C4-2B (cell line): ENCODE measurements at regions not wholly inside any gene's neighbourhood (a gene's known extent, or its start where the extent isn't known, plus 50 kb on each side); places are given as distances from the start of the nearest gene placed in this dataset.
A peak's percentile ranks its signal among the peaks of the same experiment; 100 is the strongest.

Source experiments
- CTCF ChIP-seq: fragments of 450-650 bp; conservative IDR thresholded peaks from 2 replicates; pipeline ENCODE4 v1.5.1; 2017; ENCODE audit warnings: mild to moderate bottlenecking
- ZFX ChIP-seq: fragments of 450-650 bp; IDR thresholded peaks from 2 replicates; pipeline ENCODE4 v1.6.1; 2017

GRCh38 chr5:159515909-159516415, 185.7 kb upstream of the IL12B start:
- TF ChIP-seq CTCF = peak; percentile 96
- no peak for TF ChIP-seq ZFX
